Hematopoietic multipotent progenitor cell treated with erythropoietin and hydrocortisone succinate and interleukin-3 and kit ligand, for 15 days (in vitro differentiated cells): ENCODE measurements at regions not wholly inside any gene's neighbourhood (a gene's known extent, or its start where the extent isn't known, plus 50 kb on each side); places are given as distances from the start of the nearest gene placed in this dataset.

Experiments
- DNase-seq: peaks from one replicate; pipeline ENCODE4 v3.0.0-alpha.2; 2015; ENCODE audit warnings: low spot score

- DNase-seq, result no peak
These were observed 1496.2 kb upstream of the CDH6 start for GRCh38 chr5:29697278-29697677.

GRCh38 chr5:29672678-29673077, 1520.8 kb upstream of the CDH6 start:
- DNase-seq, result no peak

DNA sequence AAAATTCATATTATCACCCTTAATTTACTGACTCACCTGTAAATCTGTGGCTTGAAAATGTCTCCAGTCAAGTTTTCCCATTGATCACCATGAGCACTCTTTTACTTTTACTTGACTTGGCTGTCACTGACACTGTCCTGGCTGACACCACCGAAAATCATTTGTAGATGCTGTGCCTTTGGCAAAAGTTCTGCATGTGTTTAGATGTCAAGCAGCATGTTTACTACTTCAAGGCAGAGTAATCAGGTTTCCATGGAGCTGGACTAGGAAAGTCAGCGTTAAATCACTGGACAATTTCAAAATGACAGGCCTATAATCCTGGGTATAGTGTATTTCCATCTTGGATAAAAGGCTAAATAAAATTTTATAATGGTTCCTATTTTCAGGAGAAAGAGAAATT, 1530.6 kb upstream of the CDH6 start:
- DNase-seq, result no peak

DNA sequence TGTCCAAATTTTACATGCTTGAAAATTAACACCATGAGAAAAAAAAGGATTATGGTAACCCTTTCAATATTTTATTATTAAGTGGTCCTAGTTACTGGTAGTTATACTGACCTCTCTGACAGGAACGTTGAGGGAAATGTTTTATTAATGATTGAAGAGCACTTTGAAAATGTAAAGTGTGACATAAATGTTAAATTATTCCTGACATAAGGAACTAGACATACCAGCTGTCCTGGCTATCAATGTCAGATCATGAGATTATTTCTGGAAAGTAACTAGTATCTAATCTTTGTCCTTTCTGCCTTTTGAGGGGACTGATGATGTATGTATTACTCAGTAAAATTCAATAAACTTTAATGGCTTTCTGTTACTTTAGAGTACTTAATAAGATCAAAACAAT, 1538.5 kb upstream of the CDH6 start:
- DNase-seq, result no peak

DNA sequence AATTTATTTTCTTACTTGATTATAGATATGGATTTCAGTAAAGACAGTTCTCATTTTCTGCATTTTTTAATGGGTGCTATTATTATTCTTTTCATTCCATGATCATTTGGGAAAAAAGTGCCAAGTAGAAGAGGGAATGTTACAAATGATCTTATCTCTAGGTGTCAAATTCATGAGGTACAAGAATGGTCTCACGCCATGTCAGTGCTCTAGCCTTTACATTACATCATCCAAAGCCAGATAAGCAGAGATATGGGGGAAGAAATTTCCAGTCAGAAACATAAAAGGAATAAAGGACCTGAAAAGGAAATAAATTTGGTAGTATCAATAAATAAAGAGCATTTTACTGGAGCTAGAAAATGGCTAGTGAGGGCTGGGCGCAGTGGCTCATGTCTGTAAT, 1544.2 kb upstream of the CDH6 start:
- DNase-seq, result no peak

DNA sequence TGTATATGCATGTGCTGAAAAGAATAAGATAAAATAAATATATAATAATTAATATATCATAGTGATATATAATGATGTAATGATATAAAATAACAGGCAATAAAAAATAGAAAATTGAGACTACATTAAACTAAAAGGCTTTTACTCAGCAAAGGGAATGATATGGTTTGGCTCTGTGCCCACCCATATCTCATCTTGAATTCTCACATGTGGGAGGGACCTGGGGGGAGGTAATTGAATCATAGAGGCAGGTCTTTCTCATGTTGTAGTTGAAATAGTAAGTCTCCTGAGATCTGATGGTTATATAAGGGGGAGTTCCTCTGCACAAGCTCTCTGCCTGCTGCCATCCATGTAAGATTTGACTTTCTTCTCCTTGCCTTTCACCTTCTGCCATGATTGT, 1550.9 kb upstream of the CDH6 start:
- DNase-seq, result peak; percentile 4

- DNase-seq, result no peak
These were observed 1579.3 kb upstream of the CDH6 start for GRCh38 chr5:29614206-29614605.

- DNase-seq, result no peak
These were observed 1605.2 kb upstream of the CDH6 start for GRCh38 chr5:29588236-29588635.

DNA sequence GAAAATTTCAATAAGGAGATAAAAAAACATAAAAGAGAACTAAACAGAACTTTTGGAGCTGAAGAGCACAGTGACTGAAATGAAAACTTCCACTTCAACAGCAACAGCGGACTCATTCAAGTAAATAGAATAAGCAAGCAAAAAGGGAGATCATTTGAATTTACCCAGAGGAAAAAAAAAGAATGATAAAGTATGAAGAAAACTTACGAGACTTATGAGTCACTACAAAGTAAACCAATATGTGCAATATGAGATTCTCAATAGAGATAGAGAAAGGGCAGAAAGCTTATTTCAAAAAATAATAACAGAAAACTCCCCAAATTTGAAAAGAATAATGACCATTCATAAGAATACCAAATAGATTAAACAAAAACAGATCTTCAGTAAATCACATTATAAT, 1605.7 kb upstream of the CDH6 start:
- no peak for DNase-seq

DNA sequence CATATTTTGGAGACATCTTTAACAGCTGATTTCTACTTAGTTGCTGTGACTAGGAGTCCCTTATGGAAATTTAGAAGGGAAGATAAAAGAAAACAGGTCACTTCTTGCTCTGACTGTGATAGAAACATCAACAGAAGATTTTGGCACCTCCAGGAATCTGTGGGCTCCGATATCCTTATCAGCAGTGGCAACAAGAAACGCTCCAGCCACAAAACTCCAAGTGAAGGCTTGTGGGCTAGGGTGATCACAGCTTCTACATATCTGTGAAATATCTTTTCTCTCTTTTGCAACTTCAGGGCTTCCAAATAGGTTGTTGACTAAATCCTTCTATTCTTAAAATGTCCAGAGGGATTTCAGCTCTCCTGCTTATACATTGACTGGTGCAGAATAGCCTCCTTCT, 1625.5 kb upstream of the CDH6 start:
- peak; percentile 11 for DNase-seq

- DNase-seq, result no peak
These were observed 1631.9 kb upstream of the CDH6 start for GRCh38 chr5:29561564-29561963.

DNA sequence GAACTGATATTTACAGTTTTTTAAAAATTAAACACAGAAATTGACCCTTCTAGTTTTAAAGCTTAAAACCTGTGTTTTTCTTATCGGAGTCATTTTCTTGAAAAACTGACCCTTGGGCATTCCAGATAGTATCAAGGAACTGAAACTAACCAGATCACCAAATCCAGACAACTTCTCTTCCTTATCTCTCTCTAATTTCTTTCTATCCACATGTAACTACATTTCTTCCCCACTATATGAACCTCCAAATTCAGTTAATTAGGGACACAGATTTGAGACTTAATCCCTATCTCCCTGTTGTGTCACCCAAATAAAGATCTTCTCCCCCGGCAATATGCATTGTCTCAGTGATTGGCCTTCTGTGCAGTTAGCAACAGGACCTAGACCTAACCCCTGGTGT, 1643.0 kb upstream of the CDH6 start:
- DNase-seq, result no peak

DNA sequence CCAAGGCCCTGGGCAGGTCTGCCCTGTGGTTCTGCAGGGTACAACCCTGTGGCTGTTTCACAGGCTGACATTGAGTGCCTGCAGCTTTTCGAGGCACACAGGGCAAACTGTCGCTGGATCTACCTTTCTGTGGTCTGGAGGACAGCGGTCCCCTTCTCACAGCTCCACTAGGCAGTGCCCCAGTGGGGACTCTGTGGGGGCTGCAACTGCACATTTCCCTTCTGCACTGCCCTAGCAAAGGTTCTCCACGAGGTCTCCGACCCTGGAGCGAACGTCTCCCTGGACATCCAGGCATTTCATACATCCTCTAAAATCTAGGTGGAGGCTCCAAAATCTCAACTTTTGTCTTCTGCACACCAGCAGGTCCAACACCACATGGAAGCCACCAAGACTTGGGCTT, 1645.2 kb upstream of the CDH6 start:
- DNase-seq, result no peak

- DNase-seq, result no peak
These were observed 1646.1 kb upstream of the CDH6 start for GRCh38 chr5:29547236-29547865.

- DNase-seq, result no peak
These were observed 1650.0 kb upstream of the CDH6 start for GRCh38 chr5:29543501-29543900.

- DNase-seq, result no peak
These were observed 1669.3 kb upstream of the CDH6 start for GRCh38 chr5:29524227-29524626.

- DNase-seq, result no peak
These were observed 1675.3 kb upstream of the CDH6 start for GRCh38 chr5:29518176-29518575.

- no peak for DNase-seq
These were observed 1677.3 kb upstream of the CDH6 start for GRCh38 chr5:29516224-29516623.

DNA sequence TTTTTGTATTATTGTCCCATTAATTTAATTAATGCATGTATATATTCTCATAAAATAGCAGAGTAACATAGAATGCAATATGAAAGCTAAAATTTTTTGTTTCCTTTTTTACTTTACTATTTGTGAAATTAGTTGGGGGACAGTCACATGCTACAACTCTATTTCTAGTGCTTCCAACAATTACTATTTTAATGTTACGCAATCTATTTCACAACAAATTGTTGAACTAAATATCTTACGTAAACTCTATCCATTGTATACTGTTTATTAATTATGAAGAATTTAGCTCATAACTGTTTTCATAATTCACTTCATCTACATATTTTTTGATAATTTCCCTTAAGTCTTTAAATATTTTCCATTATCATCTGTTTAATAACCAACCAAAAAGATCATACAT, 1685.4 kb upstream of the CDH6 start:
- no peak for DNase-seq

DNA sequence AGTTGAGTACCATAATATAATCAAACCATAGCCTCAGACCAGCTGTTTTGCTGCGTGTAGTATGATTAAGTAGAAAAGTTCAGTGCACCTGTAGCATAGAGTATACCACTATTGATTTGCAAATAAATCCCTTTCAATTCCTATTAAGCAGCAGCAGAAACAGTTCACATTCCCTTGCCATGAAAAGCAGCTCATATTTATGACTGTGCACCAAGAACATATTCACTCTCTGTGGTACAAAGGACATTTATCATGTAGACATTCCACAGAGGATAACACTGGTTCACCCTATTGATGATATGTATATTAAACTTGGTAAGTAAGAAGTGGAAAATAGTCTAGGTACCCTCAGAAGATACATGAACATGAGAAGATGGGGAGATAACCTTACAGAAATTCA, 1689.1 kb upstream of the CDH6 start:
- DNase-seq, result no peak

- no peak for DNase-seq
These were observed 1694.6 kb upstream of the CDH6 start for GRCh38 chr5:29498860-29499259.

DNA sequence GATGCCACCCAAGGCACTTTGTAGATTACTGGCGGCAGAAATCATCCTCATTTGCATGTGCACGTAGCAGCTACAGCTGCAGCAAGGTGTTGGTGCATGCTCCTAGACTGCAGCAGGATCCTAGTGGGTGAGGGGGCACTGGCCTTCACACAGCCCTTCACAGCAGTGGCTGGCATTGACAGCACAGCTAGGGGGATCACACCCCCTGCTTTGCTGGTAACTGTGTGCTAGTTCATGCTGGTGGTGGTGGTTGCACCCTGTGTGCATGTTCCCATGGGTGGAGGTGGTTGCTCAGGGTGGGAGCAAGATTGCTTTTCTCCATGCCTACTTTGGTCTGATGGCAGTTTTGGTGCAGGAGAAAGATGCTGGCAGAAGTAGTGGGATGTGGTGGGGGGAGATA, 1695.1 kb upstream of the CDH6 start:
- DNase-seq, result no peak

DNA sequence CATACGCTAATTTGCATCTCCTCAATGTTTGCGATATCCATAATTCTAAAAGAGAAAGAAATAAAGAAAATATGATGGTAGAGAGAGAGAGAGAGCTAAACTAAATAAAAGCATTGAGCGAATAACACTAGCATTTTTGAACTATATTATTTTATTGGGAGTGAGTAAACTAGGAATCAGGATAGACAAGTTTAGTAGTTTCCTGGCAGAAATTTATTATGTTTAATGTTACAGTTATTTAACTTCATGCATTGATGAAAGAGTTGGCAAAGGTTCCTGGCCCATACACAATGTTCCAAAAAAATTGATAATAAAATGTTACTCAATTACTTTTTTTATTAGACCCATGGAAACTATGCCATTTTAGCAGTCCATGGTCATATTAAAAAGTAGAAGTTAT, 1708.2 kb upstream of the CDH6 start:
- no peak for DNase-seq

DNA sequence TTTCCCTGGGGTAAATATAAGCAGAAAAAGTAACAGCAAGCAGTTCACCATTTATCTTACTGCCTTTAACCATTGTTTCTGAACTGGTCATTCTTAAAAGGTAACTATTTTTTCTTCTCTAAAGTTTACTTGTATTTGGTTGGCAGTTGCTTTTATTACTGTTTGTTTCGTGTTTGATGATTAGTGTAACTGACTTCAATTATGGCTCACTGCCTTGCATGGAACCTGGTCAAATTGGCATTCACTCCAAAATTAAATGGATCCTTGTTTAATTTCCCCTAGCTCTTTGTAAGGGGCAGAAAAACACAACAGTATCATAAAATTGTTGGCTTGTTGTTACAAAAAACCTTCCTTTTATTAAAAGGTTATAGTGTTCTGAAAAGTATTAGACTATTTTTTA, 1723.9 kb upstream of the CDH6 start:
- DNase-seq, result no peak

DNA sequence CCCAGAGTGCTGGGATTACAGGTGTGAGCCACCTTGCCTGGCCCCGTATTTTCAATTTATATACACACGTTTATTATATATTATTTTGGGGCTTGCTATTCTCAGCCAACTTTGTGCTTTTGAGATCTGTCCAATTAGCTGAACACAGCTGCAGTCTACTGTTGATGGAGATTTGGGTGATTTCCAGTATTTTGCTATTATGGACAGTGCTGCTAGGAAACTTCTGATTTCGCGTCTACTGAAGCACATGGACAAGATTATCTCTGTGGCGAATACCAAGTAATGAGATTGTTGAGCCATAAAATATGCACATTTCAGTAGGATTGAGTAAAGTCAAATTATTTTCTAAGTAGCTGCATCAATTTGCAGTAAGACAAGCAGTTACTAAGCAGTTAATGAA, 1731.2 kb upstream of the CDH6 start:
- DNase-seq, result no peak
